Activated naive CD8-positive, alpha-beta T cell treated with anti-CD3 and anti-CD28 coated beads, Interleukin-2, amount 50 U/mL, for 24 hours (primary cell): ENCODE measurements at regions not wholly inside any gene's neighbourhood (a gene's known extent, or its start where the extent isn't known, plus 50 kb on each side); places are given as distances from the start of the nearest gene placed in this dataset.
"Not testable (repeated sequence)": the region's sequence is repeated elsewhere in the genome, so short reads cannot be mapped to it uniquely, and the experiment has no call there.

Source experiments
- ATAC-seq: fragments of 150-1000 bp; cut with Tn5 transposase; one replicate; pipeline ENCODE4 v1.10.0; 2021
- DNase-seq: peaks from one replicate; pipeline ENCODE4 v3.0.0; 2021
- H3K27ac Mint-ChIP-seq: one replicate; pipeline ENCODE4 v1.8.0; 2021; ENCODE audit warnings: mild to moderate bottlenecking, mixed read lengths
- H3K27me3 Mint-ChIP-seq: one replicate; pipeline ENCODE4 v1.8.0; 2021; ENCODE audit warnings: mixed read lengths
- H3K36me3 Mint-ChIP-seq: one replicate; pipeline ENCODE4 v1.8.0; 2021; ENCODE audit warnings: low read depth, mixed read lengths
- H3K4me1 Mint-ChIP-seq: one replicate; pipeline ENCODE4 v1.8.0; 2021; ENCODE audit warnings: mixed read lengths
- H3K4me3 Mint-ChIP-seq: one replicate; pipeline ENCODE4 v1.8.0; 2021; ENCODE audit warnings: mild to moderate bottlenecking, moderate library complexity, mixed read lengths
- H3K9me3 Mint-ChIP-seq: one replicate; pipeline ENCODE4 v1.8.0; 2021; ENCODE audit warnings: mixed read lengths

DNA sequence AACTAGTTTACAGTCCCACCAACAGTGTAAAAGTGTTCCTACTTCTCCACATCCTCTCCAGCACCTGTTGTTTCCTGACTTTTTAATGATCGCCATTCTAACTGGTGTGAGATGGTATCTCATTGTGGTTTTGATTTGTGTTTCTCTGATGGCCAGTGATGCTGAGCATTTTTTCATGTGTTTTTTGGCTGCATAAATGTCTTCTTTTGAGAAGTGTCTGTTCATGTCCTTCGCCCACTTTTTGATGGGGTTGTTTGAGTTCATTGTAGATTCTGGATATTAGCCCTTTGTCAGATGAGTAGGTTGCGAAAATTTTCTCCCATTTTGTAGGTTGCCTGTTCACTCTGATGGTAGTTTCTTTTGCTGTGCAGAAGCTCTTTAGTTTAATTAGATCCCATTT, 77.1 kb upstream of the SLC7A14 start:
- H3K9me3 Mint-ChIP-seq, H3K27ac Mint-ChIP-seq, H3K27me3 Mint-ChIP-seq, H3K4me1 Mint-ChIP-seq, ATAC-seq, H3K4me3 Mint-ChIP-seq, H3K36me3 Mint-ChIP-seq, DNase-seq: not testable (repeated sequence)

DNA sequence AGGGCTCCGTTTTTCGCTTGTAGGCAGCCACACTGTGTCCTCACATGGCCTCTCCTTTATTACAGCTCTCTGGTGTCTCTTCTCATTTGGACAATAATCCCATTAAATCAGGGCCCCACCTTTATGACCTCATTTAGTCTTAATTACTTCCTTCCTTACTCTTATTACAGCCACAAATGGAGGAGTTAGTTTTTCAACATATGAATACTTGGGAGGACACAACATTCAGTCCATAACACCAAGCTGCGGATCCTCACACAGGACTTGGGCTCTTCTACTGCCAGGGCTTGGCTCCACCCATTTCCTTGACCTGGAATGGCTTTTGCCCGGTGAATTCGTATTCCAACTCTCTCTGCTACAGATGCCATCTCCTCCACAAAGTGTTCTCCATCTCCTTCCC, 74.3 kb upstream of the SLC7A14 start:
- H3K27ac Mint-ChIP-seq: no peak overlapping the region
- peaks cover 3% of the 10 kb centered on the region for H3K27me3 Mint-ChIP-seq
- H3K9me3 Mint-ChIP-seq: peaks cover 3% of the 10 kb centered on the region
- DNase-seq (no peak), ATAC-seq (no peak)
- H3K4me1 Mint-ChIP-seq: no peaks in the 10 kb centered on the region
- no peak overlapping the region for H3K4me3 Mint-ChIP-seq
- H3K36me3 Mint-ChIP-seq: no peaks in the 10 kb centered on the region

DNA sequence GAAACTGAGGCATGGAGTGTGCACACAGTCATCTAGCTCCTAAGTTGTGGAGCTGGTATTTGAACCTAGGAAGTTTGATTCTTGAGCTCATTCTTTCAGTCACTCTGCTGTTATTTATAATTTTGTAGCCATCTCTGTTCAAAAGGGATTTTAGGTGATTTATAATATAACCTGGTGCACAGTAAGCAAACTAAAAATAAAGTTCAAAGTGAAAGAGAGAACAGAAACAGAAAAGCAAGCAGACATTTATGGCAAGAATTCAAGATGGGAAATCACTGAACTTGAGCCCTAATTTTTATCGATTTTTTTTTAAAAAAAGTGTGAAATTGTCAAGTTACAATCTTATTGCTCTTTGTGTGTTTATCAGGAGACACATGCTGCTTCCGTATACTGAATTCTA, 71.4 kb upstream of the SLC7A14 start:
- Mint-ChIP-seq H3K4me3 (no peak overlapping the region), H3K27me3 (peaks cover 3% of the 10 kb centered on the region), H3K27ac (no peak overlapping the region), H3K4me1 (no peaks in the 10 kb centered on the region), H3K36me3 (no peaks in the 10 kb centered on the region), H3K9me3 (peaks cover 3% of the 10 kb centered on the region)
- ATAC-seq (no peak), DNase-seq (no peak)

DNA sequence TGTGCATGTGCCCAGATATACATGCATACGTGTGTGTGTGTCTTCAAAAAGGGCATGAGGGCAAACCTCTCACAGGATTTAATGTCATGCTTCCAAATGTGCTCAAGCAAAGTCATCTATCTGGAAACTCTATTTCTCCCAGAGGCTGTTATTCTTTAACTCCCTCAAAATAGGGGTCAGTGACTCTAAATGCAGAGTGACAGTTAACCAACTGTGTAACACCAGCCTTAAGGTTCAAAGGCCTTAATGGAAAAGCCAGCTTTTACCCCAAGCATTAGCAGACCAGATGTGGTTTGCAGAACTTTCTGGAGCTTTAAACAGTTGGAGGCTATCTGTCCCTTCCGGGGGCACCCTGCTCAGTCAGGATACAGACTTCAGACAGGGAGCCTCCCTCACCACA, 70.4 kb upstream of the SLC7A14 start:
- peaks cover 3% of the 10 kb centered on the region for H3K27me3 Mint-ChIP-seq
- H3K27ac Mint-ChIP-seq: no peak overlapping the region
- no peaks in the 10 kb centered on the region for H3K4me1 Mint-ChIP-seq
- no peak overlapping the region for H3K4me3 Mint-ChIP-seq
- H3K36me3 Mint-ChIP-seq: no peaks in the 10 kb centered on the region
- peaks cover 3% of the 10 kb centered on the region for H3K9me3 Mint-ChIP-seq
- no peak for DNase-seq
- ATAC-seq: no peak

DNA sequence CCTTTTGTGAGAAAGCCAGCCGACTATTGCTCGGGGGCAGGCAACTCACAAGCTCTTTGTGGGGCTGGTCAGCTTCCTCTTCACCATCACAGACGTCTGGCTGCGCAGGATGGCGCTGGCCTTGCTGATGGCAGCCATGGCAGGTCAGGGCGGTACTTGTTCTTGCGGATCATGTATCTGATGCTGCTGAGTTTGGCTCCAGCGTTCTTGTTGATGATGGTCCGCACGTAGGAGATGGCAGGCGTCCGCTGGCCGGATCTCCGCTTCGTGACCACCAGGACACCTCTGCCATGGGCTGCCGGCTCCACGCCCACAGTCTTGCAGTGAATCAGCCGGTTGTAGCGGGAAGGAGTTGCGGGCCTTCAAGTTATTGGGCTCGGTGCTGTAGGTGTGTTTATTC, 67.9 kb upstream of the SLC7A14 start:
- DNase-seq (no peak), ATAC-seq (no peak)
- no peak overlapping the region for H3K27ac Mint-ChIP-seq
- H3K9me3 Mint-ChIP-seq: peaks cover 3% of the 10 kb centered on the region
- no peaks in the 10 kb centered on the region for H3K36me3 Mint-ChIP-seq
- H3K27me3 Mint-ChIP-seq: peaks cover 8% of the 10 kb centered on the region
- H3K4me1 Mint-ChIP-seq: no peaks in the 10 kb centered on the region
- H3K4me3 Mint-ChIP-seq: no peak overlapping the region

DNA sequence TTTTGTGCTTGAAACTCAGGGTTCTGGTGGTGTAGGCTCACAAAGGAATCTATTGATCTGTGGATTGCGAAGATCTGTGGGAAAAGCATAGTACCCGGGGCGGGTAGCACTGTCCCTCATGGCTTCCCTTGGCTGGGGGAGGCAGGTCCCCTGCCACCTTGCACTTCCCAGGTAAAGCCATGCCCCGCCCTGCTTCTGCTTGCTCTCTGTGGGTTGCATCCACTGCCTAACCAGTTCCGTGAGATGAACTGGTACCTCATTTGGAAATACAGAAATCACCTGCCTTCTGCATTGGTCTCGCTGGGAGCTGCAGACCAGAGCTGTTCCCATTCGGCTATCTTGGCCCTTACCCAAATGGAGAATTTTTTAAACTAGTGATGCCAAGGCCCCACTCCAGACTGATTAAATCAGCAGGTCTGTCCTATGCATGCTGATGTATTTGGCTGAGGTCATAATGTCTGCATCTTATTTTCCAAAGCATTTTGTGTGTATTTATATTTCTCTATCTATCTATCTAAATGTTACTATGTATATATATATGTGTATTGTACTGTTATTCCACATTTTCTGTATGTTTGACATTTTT, 65.5 kb upstream of the SLC7A14 start:
- ATAC-seq: no peak
- peaks cover 10% of the 10 kb centered on the region for H3K27me3 Mint-ChIP-seq
- H3K27ac Mint-ChIP-seq: no peak overlapping the region
- no peak for DNase-seq
- no peaks in the 10 kb centered on the region for H3K4me1 Mint-ChIP-seq
- no peaks in the 10 kb centered on the region for H3K9me3 Mint-ChIP-seq
- H3K36me3 Mint-ChIP-seq: no peaks in the 10 kb centered on the region
- no peak overlapping the region for H3K4me3 Mint-ChIP-seq

DNA sequence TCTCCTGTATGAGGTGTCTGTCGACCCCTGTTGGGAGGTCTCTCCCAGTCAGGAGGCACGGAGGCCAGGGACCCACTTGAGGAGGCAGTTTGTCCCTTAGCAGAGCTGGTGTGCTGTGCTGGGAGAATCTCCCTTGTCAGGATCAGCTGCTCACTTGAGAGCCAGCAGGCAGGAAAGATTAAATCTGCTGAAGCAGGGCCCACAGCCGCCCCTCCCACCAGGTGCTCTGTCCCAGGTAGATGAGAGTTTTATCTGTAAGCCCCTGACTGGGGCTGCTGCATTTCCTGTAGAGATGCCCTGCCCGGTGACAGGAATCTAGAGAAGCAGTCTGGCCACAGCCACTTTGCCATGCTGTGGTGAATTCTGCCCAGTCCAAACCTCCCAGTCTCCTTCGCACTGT, 64.7 kb upstream of the SLC7A14 start:
- H3K4me3 Mint-ChIP-seq, H3K4me1 Mint-ChIP-seq, H3K27ac Mint-ChIP-seq, H3K9me3 Mint-ChIP-seq, DNase-seq, ATAC-seq, H3K36me3 Mint-ChIP-seq: not testable (repeated sequence)
- peaks cover 14% of the 10 kb centered on the region for H3K27me3 Mint-ChIP-seq

DNA sequence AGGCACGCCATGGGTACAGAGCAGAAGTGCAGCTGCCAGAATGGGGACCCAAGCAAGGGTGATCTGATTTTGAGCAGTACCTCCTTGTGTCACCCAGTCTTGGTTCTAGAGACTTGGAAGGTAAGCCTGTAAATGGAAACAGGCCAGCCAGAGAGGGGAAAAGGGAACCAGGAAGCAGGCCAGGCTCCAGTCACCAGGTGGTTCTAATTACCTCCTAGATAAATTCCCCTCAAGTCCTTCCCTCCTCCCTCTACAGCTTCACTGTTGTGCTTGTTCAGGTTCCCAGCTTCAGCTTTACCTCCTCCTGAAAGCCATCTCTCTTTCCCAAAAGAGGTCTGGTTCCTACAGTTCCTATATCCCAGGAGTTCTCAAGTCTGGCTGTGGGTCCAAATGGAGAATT, 58.8 kb upstream of the SLC7A14 start:
- no peak for ATAC-seq
- Mint-ChIP-seq H3K9me3 (no peaks in the 10 kb centered on the region), H3K4me3 (no peak overlapping the region), H3K27ac (no peak overlapping the region), H3K27me3 (peaks cover 22% of the 10 kb centered on the region), H3K4me1 (no peaks in the 10 kb centered on the region), H3K36me3 (no peaks in the 10 kb centered on the region)
- DNase-seq: no peak

DNA sequence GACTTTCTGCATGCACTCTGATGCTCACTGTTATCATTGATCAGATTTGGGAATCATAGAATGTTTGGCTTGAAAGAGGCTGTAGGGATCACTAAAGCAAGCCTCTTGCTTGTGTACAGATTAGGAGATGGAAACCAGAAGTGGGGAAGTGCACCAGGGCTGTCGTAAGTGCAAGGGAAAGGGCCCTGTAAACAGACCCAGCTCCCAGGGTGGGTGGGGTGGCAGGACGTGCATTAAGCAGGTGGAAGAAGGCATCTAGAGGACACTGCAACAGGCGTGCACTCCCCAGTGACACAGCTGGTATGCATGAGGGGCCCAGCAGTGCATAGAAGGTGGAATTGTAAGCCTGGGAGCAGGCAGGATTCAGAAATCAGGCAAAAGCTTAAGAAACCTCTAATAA, 58.0 kb upstream of the SLC7A14 start:
- Mint-ChIP-seq H3K4me3 (no peak overlapping the region), H3K27ac (no peak overlapping the region), H3K36me3 (no peaks in the 10 kb centered on the region), H3K4me1 (no peaks in the 10 kb centered on the region), H3K27me3 (peaks cover 19% of the 10 kb centered on the region), H3K9me3 (no peaks in the 10 kb centered on the region)
- DNase-seq (no peak), ATAC-seq (no peak)

DNA sequence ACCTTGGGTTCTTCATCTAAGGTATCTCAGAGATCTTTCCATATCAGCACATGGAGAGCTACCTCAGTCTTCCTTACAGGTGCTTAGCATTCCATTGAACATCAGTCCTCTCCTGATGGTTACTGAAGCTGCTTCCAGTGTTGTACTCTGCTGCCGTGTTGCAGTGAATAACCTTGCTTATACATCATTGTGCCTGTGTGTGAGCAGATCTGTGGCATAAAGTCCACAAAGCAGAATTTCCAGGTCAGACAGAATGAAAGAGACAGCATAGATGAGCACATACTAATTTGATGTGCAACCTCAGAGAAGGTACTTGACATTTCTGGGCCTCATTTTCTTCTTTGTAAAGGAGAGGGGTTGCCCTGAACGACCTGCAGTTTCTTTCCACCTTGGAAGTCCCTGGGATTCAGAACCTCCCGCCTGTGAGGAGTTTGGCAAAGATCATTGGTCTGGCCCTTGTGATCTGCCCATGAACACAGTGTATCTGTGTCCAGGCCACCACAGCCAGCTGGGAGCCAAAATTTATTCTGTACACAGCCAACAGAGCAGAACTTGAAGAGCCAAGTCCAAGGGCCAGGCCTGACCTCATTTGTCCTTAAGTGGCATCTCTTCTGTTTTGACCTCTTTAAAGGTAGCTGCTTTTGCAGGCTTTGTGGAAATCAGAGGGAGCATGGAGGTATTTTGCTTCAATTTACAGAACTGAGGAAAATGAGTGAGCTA, 57.2 kb upstream of the SLC7A14 start:
- H3K9me3 Mint-ChIP-seq: no peaks in the 10 kb centered on the region
- H3K27me3 Mint-ChIP-seq: peaks cover 15% of the 10 kb centered on the region

DNA sequence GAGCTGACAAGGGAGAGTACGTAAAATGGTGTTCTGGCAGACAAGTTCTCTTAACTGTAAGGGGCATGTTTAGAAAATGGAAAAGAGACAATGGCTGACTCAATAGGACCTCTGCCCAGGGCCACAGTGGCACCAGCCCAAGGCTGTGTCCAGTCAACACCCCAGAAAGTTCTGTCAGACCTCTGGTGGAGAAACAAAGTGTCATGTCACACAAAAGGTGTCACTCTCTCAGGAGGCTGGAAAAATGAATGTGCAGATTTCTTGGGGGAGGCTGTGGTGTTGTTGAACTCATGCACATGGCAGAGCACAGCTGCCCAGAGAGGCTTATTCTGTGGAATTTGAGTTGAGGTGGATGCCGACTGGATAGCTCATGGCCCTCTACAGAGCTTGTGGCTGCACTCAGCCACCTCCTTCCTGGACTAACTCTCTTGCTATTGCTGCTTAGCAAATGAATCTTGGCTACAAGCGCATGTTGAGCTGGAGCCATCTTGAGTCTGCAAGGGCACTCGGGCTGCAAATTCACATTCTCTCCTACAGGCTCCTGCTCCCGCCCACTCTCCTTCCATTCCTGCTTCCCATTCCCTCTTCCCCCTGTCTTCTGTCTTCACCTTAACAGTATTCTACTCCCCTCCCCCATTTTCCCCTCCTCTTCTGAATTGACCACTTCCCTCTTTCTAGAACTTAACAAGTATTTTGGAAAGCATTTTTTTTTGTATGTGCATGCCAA, 55.8 kb upstream of the SLC7A14 start:
- H3K4me3 Mint-ChIP-seq: no peak overlapping the region
- no peak overlapping the region for H3K27ac Mint-ChIP-seq
- DNase-seq (no peak), ATAC-seq (no peak)
- H3K36me3 Mint-ChIP-seq: no peaks in the 10 kb centered on the region
- no peaks in the 10 kb centered on the region for H3K9me3 Mint-ChIP-seq
- H3K27me3 Mint-ChIP-seq: peaks cover 16% of the 10 kb centered on the region
- H3K4me1 Mint-ChIP-seq: no peaks in the 10 kb centered on the region

More for the DNA sequence above, 57.2 kb upstream of the SLC7A14 start:
- DNase-seq (no peak), ATAC-seq (no peak)
- no peak overlapping the region for H3K4me3 Mint-ChIP-seq
- no peaks in the 10 kb centered on the region for H3K4me1 Mint-ChIP-seq
- H3K27ac Mint-ChIP-seq: no peak overlapping the region
- no peaks in the 10 kb centered on the region for H3K36me3 Mint-ChIP-seq

DNA sequence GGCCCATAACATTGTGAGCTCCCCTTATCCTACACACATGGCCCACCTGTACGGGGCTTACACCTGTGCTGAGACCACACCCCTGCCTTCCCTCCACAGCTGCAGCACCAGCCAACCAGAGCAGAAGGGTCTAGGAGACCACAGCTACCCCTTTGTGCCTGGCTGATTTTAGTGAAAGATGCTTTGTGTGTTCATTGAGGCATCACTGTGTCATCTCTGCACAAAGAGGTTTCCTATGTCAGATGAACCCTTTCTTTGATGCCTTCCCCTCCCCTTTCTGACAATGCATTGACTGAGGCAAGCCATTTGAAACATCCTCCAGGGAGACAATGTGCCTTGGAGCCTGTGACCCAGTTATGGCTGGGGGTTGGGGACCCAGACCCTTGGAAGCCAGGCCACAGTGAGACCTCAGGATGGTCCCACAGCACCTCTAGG, 54.9 kb upstream of the SLC7A14 start:
- peaks cover 21% of the 10 kb centered on the region for H3K27me3 Mint-ChIP-seq
- no peaks in the 10 kb centered on the region for H3K4me1 Mint-ChIP-seq
- no peaks in the 10 kb centered on the region for H3K9me3 Mint-ChIP-seq
- no peak overlapping the region for H3K27ac Mint-ChIP-seq
- H3K4me3 Mint-ChIP-seq: no peak overlapping the region
- no peak for DNase-seq
- no peak for ATAC-seq
- no peaks in the 10 kb centered on the region for H3K36me3 Mint-ChIP-seq

DNA sequence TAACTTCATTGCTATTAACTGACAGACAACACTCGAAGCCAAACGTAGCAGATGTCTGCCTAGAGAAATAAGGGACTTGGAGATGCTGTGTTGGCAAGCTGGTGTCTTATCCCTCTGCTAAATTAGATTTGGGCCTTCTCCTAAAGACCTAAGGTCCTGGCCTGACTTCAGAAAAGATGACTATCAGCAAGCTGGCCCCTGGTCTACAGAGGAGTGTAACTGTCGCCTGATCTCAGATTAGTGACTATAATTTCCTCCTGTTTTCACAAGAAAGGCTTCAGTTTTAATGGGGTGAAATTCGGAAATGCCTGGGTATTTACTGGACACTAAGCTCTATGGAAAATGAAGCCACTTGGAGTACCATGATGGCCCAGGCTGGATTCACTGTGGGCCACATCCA, 53.1 kb upstream of the SLC7A14 start:
- H3K36me3 Mint-ChIP-seq: no peaks in the 10 kb centered on the region
- no peak overlapping the region for H3K27ac Mint-ChIP-seq
- ATAC-seq (no peak), DNase-seq (no peak)
- no peak overlapping the region for H3K4me3 Mint-ChIP-seq
- H3K4me1 Mint-ChIP-seq: no peaks in the 10 kb centered on the region
- H3K9me3 Mint-ChIP-seq: no peaks in the 10 kb centered on the region
- peaks cover 20% of the 10 kb centered on the region for H3K27me3 Mint-ChIP-seq

DNA sequence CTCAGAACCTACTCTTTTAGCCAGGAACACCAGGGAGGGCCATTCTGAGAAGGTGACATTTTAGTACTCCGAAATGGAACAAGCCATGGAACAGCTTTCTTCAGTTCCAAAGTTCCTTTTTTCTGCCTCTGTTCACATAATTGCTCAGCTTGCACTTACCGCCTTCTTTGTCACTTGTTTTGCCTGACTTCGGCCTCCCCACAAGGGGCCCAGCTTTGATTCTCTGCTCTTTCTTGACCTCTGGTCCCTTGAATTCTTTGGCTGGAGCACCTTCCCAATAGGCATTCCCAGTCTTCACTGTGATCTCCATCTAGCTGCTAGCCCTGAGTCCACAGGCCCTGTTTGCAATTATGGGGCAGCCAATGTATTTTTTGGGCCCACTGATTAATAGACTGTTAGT, 51.4 kb upstream of the SLC7A14 start:
- H3K27me3 Mint-ChIP-seq: peaks cover 20% of the 10 kb centered on the region
- peaks cover 3% of the 10 kb centered on the region for H3K4me1 Mint-ChIP-seq
- ATAC-seq: no peak
- no peak overlapping the region for H3K4me3 Mint-ChIP-seq
- no peaks in the 10 kb centered on the region for H3K36me3 Mint-ChIP-seq
- H3K9me3 Mint-ChIP-seq: no peaks in the 10 kb centered on the region
- no peak overlapping the region for H3K27ac Mint-ChIP-seq
- DNase-seq: no peak

DNA sequence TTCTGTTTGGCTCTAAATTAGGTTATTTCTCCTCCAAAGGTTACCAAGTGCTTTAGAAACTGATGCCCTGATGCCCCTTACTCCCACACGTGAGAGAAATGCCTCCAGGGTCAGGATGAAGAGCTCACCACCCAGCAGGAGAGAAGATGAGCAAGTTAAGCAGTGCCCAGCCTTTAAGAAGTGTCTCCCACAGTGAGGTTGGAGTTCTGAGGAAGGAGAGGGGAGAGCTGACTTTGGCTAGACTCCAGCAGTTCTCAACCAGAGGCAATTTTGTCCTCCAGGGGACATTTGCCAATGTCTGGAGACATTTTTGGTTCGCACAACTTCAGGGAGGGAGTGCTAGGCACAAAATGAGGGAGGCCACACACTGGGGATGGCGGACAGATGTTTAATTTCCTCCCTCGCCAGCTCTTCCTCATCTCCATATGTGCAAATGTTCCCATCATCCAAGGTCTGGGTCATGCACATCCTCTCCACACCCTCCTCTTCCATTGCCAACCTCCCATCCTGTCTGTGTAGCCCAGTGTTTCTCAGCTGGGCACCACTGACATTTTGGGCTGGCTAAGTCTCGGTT, 50.6 kb upstream of the SLC7A14 start:
- H3K9me3 Mint-ChIP-seq: no peaks in the 10 kb centered on the region
- ATAC-seq (no peak), DNase-seq (no peak)
- no peaks in the 10 kb centered on the region for H3K36me3 Mint-ChIP-seq
- H3K27me3 Mint-ChIP-seq: peaks cover 20% of the 10 kb centered on the region
- no peak overlapping the region for H3K27ac Mint-ChIP-seq
- no peak overlapping the region for H3K4me3 Mint-ChIP-seq
- H3K4me1 Mint-ChIP-seq: peaks cover 3% of the 10 kb centered on the region
